ENCODE measurements at regions not wholly inside any gene's neighbourhood (a gene's known extent, or its start where the extent isn't known, plus 50 kb on each side); places are given as distances from the start of the nearest gene placed in this dataset.
A peak's percentile ranks its signal among the peaks of the same experiment; 100 is the strongest.

DNA sequence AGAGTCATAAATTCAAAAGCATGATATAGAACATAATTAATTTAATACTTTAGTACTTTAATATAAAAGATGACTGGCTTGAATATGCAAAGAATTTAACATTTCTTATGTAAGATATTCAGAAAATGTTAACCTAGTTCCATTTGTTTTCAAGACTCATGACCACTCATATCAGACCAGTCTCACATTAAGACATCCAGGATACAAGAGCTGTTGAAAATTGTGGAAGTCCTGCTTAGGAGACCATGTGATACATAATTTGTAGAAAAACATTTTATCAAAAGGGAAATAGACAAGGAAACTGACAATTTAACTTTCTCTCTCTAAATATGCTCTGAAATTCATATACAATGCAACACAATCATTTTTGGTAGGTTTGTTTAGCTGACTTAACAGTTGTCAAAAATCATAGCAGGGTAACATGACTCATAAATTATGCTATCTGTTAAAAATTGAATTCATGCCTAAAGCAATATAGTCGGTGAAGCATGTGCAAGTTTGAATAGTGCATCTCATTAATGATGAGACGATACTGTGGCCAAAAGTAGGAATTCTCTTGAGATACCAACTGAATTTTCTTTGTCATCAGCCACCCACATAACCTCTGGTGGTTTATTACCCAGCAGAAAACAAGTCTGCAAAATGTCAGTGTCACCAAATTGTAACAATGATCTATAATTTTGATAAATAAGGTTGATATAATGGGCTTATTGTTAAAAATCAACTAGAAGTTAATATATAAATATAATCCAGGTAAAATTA lies 211.4 kb downstream of the GASK1B start:
- TF ChIP-seq, protein P1, sequence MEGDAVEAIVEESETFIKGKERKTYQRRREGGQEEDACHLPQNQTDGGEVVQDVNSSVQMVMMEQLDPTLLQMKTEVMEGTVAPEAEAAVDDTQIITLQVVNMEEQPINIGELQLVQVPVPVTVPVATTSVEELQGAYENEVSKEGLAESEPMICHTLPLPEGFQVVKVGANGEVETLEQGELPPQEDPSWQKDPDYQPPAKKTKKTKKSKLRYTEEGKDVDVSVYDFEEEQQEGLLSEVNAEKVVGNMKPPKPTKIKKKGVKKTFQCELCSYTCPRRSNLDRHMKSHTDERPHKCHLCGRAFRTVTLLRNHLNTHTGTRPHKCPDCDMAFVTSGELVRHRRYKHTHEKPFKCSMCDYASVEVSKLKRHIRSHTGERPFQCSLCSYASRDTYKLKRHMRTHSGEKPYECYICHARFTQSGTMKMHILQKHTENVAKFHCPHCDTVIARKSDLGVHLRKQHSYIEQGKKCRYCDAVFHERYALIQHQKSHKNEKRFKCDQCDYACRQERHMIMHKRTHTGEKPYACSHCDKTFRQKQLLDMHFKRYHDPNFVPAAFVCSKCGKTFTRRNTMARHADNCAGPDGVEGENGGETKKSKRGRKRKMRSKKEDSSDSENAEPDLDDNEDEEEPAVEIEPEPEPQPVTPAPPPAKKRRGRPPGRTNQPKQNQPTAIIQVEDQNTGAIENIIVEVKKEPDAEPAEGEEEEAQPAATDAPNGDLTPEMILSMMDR (conservative IDR thresholded peaks at IDR 0.05; ENCODE audit: low read depth, low read length), result no peak
- peak; percentile 10 for DNase-seq (ENCODE audit: low read depth)
- H3K4me3 ChIP-seq (ENCODE audit: low read depth, low read length), result no peak overlapping the region

DNA sequence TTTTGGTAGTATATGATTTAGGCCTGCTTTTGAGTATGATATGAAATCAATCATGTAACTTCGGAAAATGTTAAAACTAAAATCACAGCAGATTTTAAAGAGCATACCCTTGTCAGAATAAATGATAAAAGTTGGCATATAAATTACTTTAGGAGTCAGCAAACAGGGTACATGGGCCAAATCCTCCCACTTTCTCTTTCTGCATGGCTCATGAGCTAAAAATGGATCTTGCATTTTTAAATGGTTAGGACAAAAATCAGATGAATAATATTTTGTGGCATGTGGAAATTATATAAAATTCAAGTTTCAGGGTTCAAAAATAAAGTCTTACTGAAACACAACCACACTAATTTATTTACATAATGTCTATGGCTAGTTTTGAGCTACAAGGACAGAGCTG lies 214.9 kb downstream of the GASK1B start:
- TF ChIP-seq, protein P1 (conservative IDR thresholded peaks at IDR 0.05; ENCODE audit: low read depth, low read length), result no peak
- no peak overlapping the region for H3K4me3 ChIP-seq (ENCODE audit: low read depth, low read length)
- no peak for DNase-seq (ENCODE audit: low read depth)

DNA sequence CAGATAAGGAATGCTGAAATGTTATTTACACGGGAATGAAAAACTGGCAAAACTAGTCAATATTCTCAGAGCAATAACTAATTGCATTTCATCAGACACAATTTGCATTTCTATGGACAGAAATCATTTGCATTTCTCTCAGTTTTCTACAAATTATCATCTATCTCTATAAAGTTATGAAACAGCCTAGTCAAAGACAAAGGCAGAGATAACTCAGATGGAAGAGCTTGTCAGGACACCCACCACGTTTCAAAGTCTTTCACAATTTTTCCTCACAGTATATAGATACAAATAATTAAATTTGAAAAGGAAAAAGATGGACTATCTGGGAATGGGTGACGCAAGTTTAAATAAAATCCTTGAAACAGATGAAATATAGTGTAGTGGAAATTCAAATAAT lies 230.8 kb downstream of the GASK1B start:
- H3K4me3 ChIP-seq (ENCODE audit: low read depth, low read length), result no peak overlapping the region
- DNase-seq (ENCODE audit: low read depth), result no peak
- TF ChIP-seq, protein P1 (conservative IDR thresholded peaks at IDR 0.05; ENCODE audit: low read depth, low read length), result no peak

DNA sequence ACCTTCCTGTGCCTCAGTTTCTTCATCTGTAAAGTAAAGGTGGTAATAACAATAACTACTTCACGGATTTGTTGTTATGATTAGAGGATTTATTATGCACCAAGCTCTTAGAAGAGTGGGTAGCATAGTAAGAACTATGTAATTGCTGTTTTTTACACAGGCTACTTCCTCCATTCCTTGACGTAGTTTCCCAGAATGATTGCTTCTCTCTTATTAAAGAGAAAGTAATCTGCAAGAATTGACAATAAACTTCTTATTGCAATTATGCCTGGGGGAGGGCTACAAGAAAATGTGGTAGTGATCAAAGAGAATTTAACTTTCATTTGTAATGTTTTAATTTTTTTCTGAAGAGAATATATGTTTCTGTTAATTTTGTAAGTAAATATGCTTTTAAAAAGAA lies 238.7 kb downstream of the GASK1B start:
- DNase-seq (ENCODE audit: low read depth), result peak; percentile 1
- TF ChIP-seq, protein P1 (conservative IDR thresholded peaks at IDR 0.05; ENCODE audit: low read depth, low read length), result no peak
- no peak overlapping the region for H3K4me3 ChIP-seq (ENCODE audit: low read depth, low read length)

DNA sequence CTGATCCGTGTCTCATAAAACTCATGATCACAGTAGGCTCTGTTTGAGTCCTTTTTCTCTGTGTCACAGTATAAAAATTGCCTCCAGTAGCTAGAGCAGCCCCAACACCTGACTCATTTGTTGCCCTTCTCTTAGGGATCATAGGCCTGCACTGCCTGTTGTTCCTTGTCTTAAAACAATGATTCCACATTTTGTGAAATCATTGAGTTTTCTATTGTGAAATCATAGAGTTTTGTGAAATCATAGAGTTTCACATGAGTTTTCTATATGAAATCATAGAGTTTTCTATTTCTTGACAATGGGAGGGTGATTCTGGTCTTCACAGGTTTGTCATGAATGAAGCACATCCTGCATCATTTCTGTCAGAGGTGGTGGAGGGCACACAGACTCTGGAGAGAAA lies 239.9 kb downstream of the GASK1B start:
- no peak for DNase-seq (ENCODE audit: low read depth)
- TF ChIP-seq, protein P1 (conservative IDR thresholded peaks at IDR 0.05; ENCODE audit: low read depth, low read length), result no peak
- no peak overlapping the region for H3K4me3 ChIP-seq (ENCODE audit: low read depth, low read length)

DNA sequence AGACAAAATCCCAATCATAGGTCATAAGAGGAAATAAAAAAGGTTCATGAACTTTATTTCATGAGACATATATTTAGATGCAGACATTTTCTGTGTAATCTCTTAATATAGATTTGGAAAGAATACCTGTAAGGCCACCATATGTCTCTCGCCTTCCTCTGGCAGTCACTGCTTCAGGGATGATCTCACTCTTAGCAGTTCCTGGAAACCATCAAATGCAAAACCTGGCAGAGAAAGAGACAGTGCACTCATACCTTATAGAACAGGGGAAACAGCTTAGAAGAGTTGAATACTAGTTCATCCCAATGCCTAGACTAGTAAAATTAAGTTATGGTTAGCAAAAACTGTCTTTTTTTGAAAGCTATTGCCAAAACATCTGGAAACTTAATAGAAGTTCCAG lies 243.3 kb downstream of the GASK1B start:
- no peak for DNase-seq (ENCODE audit: low read depth)
- H3K4me3 ChIP-seq (ENCODE audit: low read depth, low read length), result no peak overlapping the region
- TF ChIP-seq, protein P1 (conservative IDR thresholded peaks at IDR 0.05; ENCODE audit: low read depth, low read length), result no peak
